GM10248 (cell line): ENCODE measurements at regions not wholly inside any gene's neighbourhood (a gene's known extent, or its start where the extent isn't known, plus 50 kb on each side); places are given as distances from the start of the nearest gene placed in this dataset.
"Not testable (repeated sequence)": the region's sequence is repeated elsewhere in the genome, so short reads cannot be mapped to it uniquely, and the experiment has no call there.

Experiments
- CTCF ChIA-PET: fragments of 300-600 bp; sonication (Branson Sonifier 250); formaldehyde crosslinking; extraction: SDS; loops from one replicate; lab custom pipeline; 2021; ENCODE audit warnings: antibody characterized with exemption; lab: Yijun Ruan, JAX
- POLR2A ChIA-PET: fragments of 350-650 bp; sonication (Branson Sonifier 250); formaldehyde crosslinking; extraction: SDS; loops from one replicate; lab custom pipeline; 2020; ENCODE audit warnings: antibody characterized with exemption; lab: Yijun Ruan, JAX
- DNase-seq: peaks from one replicate; pipeline ENCODE4 v3.0.0; 2012; ENCODE audit errors: extremely low spot score
- TF ChIP-seq, protein P1 (sequence below): IDR thresholded peaks from 2 replicates; pipeline ENCODE4 v1.5.1; 2012; ENCODE audit warnings: mild to moderate bottlenecking, low read depth; ENCODE audit errors: extremely low read depth, missing control alignments, control extremely low read depth

DNA sequence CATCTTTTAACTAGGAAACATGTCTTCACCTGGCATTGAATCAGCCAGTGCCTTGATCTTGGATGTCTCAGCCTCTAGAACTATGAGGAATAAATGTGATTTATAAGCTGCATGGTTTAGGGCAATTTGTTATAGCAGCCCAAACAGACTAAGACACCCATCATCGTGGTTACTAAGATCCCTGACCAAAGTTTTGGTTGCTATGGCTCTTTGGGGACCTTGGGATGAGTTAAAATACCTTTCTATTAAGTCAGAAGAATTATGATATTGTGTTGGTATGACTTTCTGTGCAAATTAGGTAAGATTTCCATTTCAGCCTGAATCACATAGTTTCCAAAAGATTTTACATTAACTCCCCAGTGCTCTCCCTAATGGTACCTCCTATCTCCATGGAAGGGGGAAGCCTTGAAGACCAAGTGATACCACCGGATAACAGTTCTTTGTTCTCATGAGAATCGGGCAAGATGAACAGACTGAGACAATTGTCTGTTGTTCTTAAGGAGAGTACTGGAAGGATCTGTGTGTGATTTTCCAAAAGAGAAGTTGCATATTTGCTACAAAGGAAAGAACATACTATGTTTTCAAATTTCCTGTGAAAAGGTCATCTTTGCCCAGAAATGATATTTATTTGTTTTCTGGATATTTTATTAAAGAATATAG, 60.4 kb upstream of the UBASH3B start:
- no peak for DNase-seq
- ChIA-PET CTCF (interaction anchor here (0.8 to 2.4 kb wide), 2 partner anchors 15 to 258 kb away, joined by 3 to 10 read pairs; no protein-coding TSS in a partner anchor), POLR2A (interaction anchor here (0.7 kb wide), 1 partner anchor 467 kb away, joined by 5 read pairs; the partner anchor contains the start of gene HSPA8)
- TF ChIP-seq, protein P1, sequence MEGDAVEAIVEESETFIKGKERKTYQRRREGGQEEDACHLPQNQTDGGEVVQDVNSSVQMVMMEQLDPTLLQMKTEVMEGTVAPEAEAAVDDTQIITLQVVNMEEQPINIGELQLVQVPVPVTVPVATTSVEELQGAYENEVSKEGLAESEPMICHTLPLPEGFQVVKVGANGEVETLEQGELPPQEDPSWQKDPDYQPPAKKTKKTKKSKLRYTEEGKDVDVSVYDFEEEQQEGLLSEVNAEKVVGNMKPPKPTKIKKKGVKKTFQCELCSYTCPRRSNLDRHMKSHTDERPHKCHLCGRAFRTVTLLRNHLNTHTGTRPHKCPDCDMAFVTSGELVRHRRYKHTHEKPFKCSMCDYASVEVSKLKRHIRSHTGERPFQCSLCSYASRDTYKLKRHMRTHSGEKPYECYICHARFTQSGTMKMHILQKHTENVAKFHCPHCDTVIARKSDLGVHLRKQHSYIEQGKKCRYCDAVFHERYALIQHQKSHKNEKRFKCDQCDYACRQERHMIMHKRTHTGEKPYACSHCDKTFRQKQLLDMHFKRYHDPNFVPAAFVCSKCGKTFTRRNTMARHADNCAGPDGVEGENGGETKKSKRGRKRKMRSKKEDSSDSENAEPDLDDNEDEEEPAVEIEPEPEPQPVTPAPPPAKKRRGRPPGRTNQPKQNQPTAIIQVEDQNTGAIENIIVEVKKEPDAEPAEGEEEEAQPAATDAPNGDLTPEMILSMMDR, result no peak

DNA sequence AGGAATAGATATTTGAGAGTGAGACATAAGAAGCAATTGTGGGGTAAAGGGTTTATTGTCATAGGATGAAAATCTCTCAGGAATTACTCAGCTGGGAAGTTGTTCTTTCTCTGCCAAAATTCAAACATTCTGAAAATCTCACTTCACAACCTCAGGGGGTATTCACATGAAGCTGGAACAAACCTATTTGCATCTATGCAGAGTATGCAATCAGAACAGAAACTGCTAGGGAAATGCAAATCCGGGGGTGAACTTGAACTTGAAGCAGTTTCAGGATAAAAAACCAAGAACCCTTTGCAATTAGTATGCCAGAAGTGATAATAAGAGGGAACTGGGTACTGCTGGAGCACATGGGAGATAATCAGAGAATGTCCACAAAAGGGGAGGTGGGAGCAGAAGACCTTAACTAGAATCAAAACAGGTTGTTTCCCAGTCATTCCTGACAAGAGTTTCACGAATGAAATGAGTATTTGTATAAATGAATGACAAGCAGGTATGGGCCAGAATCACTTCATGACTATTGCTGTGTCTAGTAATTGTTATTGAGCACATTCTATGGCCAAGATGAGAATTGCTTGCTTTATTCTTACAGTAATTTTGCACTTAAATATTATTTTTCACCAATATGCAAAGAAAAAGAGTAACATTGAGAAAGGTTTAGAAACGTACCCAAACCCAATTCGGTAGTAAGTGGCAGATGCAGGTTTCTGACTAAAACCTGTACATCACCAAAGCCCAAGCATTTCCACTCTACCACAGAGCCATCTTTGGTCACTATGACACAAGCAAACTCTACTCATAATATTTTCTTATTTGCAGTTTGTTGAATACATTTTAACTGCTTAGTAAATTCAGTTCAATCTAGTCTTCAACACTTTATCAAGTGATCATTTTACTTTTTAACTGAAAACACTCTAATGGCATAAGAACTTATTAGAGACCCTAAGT, 61.8 kb upstream of the UBASH3B start:
- CTCF ChIA-PET, result interaction anchor here (0.8 to 2.4 kb wide), 3 partner anchors 9 to 260 kb away, joined by 3 to 10 read pairs (median 3); no protein-coding TSS in a partner anchor
- POLR2A ChIA-PET, result interaction anchor here (0.6 kb wide), 1 partner anchor 899 kb away, joined by 6 read pairs; no protein-coding TSS in a partner anchor
- no peak for DNase-seq
- TF ChIP-seq, protein P1, result no peak

DNA sequence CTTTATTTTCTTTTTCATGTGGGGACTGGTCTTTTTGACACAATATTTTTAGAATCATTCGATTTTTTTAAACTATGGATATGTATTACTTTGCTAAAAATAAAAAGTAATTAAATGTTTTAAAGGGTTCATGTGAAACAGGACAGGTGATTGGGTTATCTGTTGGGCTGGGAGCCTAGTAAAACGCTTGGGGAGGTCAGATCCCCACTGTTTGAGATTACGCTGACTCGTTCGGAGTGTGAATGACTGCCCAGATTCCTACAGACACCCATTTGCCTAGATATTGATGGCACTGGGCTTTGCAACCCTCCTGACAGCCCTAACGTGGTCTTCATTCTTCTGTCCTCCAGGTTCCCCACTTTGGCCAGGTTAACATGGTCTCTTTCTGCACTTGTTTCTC, 62.9 kb upstream of the UBASH3B start:
- TF ChIP-seq, protein P1, result no peak
- DNase-seq, result no peak
- CTCF ChIA-PET, result interaction anchor here (2.4 kb wide), 1 partner anchor 12 kb away, joined by 10 read pairs; no protein-coding TSS in a partner anchor
- POLR2A ChIA-PET, result no interaction called here

DNA sequence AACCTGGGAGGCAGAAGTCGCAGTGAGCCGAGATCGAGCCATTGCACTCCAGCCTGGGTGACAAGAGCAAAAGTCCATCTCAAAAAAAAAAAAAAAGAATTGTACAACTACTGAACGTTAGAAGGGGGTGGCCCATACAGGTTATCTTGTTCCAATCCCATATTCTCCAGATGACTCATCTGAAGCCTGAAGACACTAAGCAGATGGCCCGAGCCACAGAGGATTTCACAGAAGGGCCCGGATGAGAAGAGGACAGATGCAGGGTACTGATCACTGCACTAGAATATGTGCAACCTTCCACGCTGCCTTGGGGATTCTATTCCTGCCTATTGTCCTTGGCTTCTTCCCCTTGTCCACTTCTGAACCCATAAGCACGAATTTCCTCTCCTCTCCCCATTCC, 70.9 kb upstream of the UBASH3B start:
- ChIA-PET POLR2A (no interaction called here), CTCF (no interaction called here)
- TF ChIP-seq, protein P1, result no peak
- no peak for DNase-seq

DNA sequence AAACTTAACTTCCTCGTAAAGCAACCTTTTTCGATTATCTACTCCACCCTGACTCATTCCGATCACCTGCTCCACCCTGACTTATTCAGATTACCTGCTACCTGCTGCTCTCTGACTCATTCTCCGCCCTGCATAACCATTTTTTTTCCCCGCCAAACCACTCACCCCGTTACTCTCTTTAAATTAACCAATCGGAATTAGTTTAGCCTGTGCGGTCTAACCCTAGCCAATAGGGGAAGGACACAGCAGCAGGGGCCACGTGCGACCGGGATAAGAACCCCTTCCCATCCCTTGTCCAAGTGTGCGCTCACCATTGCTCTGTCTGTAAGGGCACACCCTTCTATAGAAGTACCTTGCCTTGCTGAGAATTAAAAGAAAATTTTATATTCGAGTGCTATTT, 75.5 kb upstream of the UBASH3B start:
- DNase-seq, POLR2A ChIA-PET: not testable (repeated sequence)
- CTCF ChIA-PET, result interaction anchor here (0.6 to 5.7 kb wide), 25 partner anchors 9 to 563 kb away, joined by 3 to 38 read pairs (median 4); no protein-coding TSS in a partner anchor

DNA sequence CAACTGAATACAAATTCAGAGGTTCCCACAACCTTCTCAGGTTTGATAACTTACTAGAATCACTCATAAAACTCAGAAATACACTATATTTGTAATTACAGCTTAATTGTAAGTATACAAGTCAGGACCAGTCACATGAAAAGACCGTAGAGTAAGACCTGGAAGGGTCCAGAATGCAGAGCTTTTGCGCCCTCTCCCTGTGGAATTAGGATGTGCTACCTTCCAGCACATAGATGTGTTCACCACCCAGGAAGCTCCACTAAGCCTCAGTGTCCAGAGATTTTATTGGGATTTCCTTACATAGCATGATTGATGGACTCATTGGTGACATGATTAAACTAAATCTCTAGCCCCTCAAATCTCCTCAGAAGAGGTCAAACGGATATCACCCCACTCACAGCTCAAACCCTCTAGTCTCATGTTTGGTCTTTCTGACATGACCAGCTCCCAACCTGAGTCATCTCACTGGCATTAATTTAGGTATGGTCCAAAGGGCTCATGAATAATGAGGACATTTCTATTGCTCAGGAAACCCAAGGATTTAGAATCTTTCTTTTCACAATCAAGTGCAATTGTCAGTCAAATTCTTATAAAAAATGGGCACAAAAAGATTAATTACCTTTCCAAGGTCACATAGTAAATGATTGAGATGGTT, 77.2 kb upstream of the UBASH3B start:
- ChIA-PET POLR2A (no interaction called here), CTCF (interaction anchor here (0.9 to 5.7 kb wide), 3 partner anchors 50 to 203 kb away, joined by 3 to 38 read pairs (median 7); no protein-coding TSS in a partner anchor)
- TF ChIP-seq, protein P1, result no peak
- no peak for DNase-seq
